T-helper 2 cell treated with Interferon-gamma antibody and Interleukin-4, amounts not matched to agents 5 μg/mL and 100 μg/mL, for 36 hours (primary cell): ENCODE measurements at regions not wholly inside any gene's neighbourhood (a gene's known extent, or its start where the extent isn't known, plus 50 kb on each side); places are given as distances from the start of the nearest gene placed in this dataset.
"Not testable (repeated sequence)": the region's sequence is repeated elsewhere in the genome, so short reads cannot be mapped to it uniquely, and the experiment has no call there.

Experiments used
- DNase-seq: peaks from one replicate; pipeline ENCODE4 v3.0.0; 2021; ENCODE audit warnings: low spot score
- H3K27ac Mint-ChIP-seq: one replicate; pipeline ENCODE4 v1.8.0; 2021; ENCODE audit warnings: mild to moderate bottlenecking, mixed read lengths
- H3K27me3 Mint-ChIP-seq: one replicate; pipeline ENCODE4 v1.8.0; 2021; ENCODE audit warnings: low read depth, mixed read lengths
- H3K36me3 Mint-ChIP-seq: one replicate; pipeline ENCODE4 v1.8.0; 2021; ENCODE audit warnings: low read depth, mixed read lengths
- H3K4me1 Mint-ChIP-seq: one replicate; pipeline ENCODE4 v1.8.0; 2021; ENCODE audit warnings: low read depth, mixed read lengths
- H3K4me3 Mint-ChIP-seq: one replicate; pipeline ENCODE4 v1.8.0; 2022; ENCODE audit warnings: mild to moderate bottlenecking, moderate library complexity, mixed read lengths
- H3K9me3 Mint-ChIP-seq: one replicate; pipeline ENCODE4 v1.8.0; 2021; ENCODE audit warnings: mixed read lengths

DNA sequence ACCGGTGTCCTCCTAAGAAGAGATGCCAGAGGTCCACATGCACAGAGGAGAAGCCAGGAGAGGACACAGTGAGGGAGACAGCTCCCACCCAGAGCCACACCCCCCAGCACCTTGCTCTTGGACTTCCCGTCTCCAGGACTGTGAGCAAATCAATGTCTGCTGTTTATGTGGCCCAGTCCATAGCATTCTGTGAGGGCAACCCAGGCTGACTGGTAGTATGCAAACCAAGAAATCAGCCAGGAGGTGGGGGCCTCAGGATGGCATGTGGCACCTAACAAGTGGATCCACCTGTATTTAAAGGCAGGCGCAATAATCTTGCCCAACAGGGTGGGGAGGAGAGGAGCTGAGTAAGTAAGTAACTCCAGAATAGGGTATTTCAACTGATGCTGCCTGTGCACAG, 136.4 kb downstream of the BRD1 start:
- DNase-seq, result no peak
- no peaks in the 10 kb centered on the region for H3K4me1 Mint-ChIP-seq
- H3K27me3 Mint-ChIP-seq, result no peaks in the 10 kb centered on the region
- H3K4me3 Mint-ChIP-seq, result no peak overlapping the region
- no peaks in the 10 kb centered on the region for H3K9me3 Mint-ChIP-seq
- no peak overlapping the region for H3K27ac Mint-ChIP-seq
- no peaks in the 10 kb centered on the region for H3K36me3 Mint-ChIP-seq

DNA sequence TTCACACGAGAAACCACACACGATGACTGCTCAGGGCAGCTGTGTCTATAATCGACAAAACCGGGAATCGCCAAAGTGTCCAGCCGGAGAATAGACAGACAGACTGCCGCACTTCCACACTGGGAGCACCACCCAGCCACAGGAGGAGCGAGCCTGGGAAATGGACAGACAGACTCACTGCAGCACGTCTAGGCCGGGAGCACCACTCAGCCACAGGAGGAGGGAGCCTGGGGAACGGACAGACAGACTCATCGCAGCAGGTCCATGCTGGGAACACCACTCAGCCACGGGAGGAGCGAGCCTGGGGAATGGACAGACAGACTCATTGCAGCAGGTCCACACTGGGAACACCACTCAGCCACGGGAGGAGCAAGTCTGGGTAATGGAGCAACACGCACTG, 137.2 kb downstream of the BRD1 start:
- Mint-ChIP-seq H3K27me3 (no peaks in the 10 kb centered on the region), H3K9me3 (no peaks in the 10 kb centered on the region), H3K4me3 (no peak overlapping the region), H3K4me1 (no peaks in the 10 kb centered on the region), H3K36me3 (no peaks in the 10 kb centered on the region), H3K27ac (no peak overlapping the region)
- no peak for DNase-seq

DNA sequence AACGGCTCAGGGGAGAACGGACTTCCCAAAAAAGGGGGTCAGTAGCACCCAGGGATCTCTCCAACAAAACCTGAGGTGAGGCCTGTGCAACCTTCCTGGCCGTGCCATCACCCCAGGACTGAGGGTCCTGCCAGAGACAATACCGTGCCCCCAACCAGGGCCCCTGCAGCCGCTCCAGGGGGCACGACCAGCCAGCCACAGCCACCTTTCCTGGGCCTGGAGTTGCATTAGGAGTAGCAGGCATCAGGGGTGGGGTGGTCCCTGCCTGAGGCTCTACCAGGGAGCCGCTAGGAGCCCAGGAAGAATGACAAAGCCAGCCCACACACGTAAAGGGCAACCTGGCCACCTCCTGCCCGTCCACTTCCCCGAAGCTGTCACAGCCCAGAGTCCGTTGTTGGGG, 137.8 kb downstream of the BRD1 start:
- DNase-seq, result no peak
- Mint-ChIP-seq H3K9me3 (no peaks in the 10 kb centered on the region), H3K36me3 (no peaks in the 10 kb centered on the region), H3K27me3 (no peaks in the 10 kb centered on the region), H3K4me1 (no peaks in the 10 kb centered on the region), H3K27ac (no peak overlapping the region), H3K4me3 (no peak overlapping the region)

DNA sequence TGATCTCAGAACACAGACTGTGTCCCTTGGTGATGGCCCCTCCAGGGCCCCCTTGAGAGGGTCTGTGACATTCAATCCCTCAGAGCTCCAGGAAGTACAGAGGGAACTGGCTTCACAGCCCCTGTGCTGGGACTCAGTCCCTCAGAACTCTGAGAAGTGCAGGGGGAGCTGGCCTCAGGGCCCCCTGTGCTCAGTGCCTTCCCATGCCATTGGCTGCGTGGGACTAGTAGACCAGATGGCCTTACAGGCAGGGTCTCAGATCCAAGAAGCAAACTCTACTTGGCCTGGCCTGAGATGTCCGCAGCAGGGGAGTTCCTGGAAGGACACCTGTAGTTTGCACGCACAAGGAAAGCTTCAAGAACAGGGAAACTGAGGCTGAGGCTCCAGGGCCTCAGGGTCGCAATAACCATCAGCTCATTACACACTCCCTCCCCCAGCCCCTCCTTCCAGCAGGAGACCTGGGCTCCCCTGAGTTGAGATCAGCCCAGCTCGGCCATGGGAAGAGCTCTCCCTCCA, 138.4 kb downstream of the BRD1 start:
- H3K36me3 Mint-ChIP-seq, result no peaks in the 10 kb centered on the region
- no peak overlapping the region for H3K27ac Mint-ChIP-seq
- DNase-seq, result no peak
- H3K4me3 Mint-ChIP-seq, result no peak overlapping the region
- no peaks in the 10 kb centered on the region for H3K27me3 Mint-ChIP-seq
- no peaks in the 10 kb centered on the region for H3K9me3 Mint-ChIP-seq
- no peaks in the 10 kb centered on the region for H3K4me1 Mint-ChIP-seq

DNA sequence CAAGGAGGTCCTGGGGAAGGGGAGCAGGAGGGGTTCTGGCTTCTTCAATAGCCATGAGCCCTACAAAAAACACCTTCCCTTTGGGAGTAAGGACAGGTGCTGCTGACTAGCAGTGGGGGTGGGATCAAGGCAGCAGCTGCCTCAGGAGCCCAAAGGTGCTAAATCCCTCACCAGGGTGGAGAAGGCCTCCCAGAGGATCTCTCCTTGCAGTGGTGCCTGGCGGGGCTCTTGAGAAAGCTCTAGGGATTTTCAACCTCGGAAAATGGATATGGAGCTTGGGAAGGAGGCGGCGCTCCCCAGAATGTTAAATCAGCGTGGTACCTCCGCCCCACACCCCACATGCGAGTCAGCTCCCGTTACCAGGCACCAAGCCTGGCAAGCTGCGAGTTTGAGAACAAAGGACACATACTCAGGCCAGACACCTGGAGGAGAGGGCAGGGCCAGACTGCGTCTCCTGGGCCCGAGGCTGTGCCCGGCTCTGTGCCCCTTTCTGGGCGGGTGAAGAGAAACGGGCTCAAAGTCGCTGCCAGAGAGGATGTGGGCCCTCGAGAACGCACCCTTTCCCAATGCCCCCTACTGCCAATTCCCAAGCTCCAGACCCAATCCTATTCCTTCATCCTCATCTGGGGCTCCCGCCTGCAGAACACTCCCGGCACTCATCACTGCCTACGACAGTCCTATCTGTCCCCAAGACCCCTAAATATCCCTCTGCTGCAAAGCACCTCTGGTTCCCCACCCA, 139.0 kb downstream of the BRD1 start:
- H3K4me1 Mint-ChIP-seq, result no peaks in the 10 kb centered on the region
- H3K4me3 Mint-ChIP-seq, result no peak overlapping the region
- H3K27ac Mint-ChIP-seq, result no peak overlapping the region
- H3K27me3 Mint-ChIP-seq, result no peaks in the 10 kb centered on the region
- no peak for DNase-seq
- no peaks in the 10 kb centered on the region for H3K36me3 Mint-ChIP-seq
- H3K9me3 Mint-ChIP-seq, result no peaks in the 10 kb centered on the region

DNA sequence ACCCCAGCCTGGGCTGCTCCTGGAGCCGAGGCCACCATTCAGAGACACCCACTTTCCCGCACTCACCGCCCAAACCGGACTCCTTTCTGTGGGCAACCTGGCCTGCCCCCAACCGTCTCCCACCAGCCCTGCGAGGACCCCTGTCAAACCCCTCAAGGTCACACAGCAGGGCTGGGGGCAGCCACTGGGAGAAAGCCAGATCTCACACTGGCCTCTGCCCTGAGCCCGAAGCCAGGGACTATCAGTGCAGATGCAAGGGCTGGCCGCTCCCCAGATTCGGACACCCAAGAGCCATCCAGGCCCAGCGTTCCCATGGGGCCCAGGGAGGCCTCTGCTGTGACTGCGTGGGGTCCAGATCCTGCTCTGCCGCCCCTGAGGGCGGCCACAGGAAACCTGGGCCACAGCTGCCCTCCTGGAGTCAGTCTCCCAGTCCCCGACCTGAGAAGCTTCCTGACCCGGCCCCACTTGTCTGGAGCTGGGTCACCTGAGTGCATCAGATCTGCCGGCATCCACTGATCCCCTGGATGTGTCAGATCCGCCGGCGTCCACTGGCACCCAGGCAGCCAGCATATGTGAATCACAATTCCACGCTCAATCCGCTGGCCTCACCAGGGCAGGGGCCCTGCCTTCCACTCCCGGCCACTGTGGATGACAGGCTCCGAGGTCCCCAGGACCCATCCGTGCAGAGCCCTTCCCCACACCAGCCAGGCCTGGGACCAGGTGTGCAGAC, 139.7 kb downstream of the BRD1 start:
- DNase-seq, result no peak
- Mint-ChIP-seq H3K4me1 (no peaks in the 10 kb centered on the region), H3K27me3 (no peaks in the 10 kb centered on the region), H3K4me3 (no peak overlapping the region), H3K27ac (no peak overlapping the region), H3K9me3 (no peaks in the 10 kb centered on the region), H3K36me3 (no peaks in the 10 kb centered on the region)

DNA sequence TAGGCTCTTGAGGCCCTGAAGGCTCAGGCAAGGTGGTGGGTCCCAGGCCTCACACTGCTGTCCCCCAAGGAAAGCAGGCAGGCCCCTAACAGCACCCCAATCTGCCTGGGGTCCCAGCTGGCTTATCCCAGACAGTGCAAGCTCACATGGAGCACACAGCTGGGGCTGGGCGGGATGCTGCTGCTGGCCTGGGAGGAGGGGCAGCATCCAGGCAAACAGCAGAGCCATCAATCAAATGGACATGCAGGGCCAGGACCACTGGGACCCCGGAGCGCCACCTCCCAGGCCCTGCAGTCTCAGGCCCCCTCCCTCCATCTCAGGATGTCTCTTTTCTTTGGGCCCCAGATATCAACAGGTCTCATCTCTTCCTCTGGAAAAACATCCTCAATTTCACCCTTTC, 140.3 kb downstream of the BRD1 start:
- no peak for DNase-seq
- Mint-ChIP-seq H3K4me1 (no peaks in the 10 kb centered on the region), H3K36me3 (no peaks in the 10 kb centered on the region), H3K27ac (no peak overlapping the region), H3K27me3 (peaks cover 4% of the 10 kb centered on the region), H3K4me3 (no peak overlapping the region), H3K9me3 (no peaks in the 10 kb centered on the region)

DNA sequence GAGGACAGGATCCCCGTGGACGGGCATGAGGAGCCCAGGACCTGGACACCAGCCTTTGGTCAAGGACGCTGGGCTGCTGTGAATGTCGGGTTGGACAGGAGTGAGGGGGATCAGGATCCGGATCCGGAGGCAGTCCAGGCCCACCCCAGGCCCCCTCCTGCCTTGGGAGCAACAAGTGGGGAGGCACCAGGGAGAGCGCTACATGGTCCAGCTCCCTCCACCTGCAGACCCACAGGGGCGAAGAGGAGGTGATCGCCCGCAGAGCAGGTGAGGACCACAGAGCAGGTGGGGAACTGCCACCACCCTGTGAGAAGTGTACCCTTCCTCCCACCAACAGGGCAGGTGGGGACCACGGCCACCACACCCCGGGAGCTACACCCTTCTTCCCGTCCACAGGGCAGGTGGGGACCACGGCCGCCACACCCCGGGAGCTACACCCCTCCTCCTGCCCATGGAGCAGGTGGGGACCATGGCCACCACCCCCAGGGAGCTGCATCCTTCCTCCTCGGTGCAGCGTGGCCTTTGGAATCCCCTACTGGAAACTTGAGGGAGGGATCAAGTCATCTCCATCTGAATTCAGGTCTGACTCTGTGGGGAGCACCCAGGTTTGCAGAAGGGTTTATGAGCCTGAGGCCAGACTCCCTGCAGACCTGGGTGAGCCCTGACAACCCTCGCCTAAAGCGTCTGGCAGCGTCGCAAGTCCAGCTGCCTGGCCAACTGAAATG, 141.0 kb downstream of the BRD1 start:
- Mint-ChIP-seq H3K27me3 (peaks cover 4% of the 10 kb centered on the region), H3K4me1 (no peaks in the 10 kb centered on the region), H3K36me3 (no peaks in the 10 kb centered on the region), H3K4me3 (no peak overlapping the region), H3K27ac (no peak overlapping the region), H3K9me3 (no peaks in the 10 kb centered on the region)
- DNase-seq, result no peak

DNA sequence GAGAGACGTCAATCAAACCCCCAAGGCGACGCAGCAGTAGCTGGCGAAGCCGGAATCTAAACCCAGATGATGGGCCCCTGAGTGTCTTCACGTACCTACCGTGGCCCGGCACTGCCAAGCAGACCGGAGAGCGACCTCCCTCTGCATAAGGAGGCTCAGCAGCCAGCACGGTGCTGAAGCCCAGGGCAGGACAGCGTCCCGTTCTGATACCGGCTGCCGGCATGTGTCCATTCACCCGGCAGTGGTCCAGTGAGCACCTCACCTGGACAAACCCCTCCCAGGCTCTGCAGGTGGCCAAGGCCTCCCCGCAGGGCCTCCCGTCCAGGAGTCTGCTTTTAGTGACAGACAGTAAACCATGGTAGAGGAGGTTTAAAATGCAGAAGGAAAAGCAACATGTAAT, 142.0 kb downstream of the BRD1 start:
- peaks cover 4% of the 10 kb centered on the region for H3K27me3 Mint-ChIP-seq
- no peak overlapping the region for H3K4me3 Mint-ChIP-seq
- no peaks in the 10 kb centered on the region for H3K4me1 Mint-ChIP-seq
- H3K9me3 Mint-ChIP-seq, result no peaks in the 10 kb centered on the region
- no peak for DNase-seq
- H3K36me3 Mint-ChIP-seq, result no peaks in the 10 kb centered on the region
- H3K27ac Mint-ChIP-seq, result no peak overlapping the region

DNA sequence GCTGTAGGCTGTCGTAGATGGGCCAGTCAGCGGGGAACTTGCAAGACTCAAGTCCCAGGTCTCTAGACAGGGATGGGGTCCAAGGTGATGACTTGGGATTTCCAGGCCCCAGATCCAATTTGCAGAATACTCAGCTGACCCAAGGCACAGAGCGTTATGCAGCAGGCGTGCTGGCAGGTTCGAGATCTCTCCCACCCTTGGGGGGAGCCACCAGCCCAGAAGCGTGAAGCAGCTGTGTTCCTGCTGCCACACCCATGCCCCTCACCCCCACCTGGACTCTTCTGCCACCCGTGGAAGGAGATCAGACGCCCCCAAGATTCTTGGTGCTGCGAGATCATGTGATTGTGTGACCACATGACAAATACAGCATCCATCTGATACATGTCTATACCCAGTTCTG, 142.6 kb downstream of the BRD1 start:
- no peaks in the 10 kb centered on the region for H3K9me3 Mint-ChIP-seq
- no peak overlapping the region for H3K4me3 Mint-ChIP-seq
- no peak for DNase-seq
- H3K27me3 Mint-ChIP-seq, result peaks cover 8% of the 10 kb centered on the region
- H3K4me1 Mint-ChIP-seq, result no peaks in the 10 kb centered on the region
- H3K36me3 Mint-ChIP-seq, result no peaks in the 10 kb centered on the region
- H3K27ac Mint-ChIP-seq, result no peak overlapping the region

DNA sequence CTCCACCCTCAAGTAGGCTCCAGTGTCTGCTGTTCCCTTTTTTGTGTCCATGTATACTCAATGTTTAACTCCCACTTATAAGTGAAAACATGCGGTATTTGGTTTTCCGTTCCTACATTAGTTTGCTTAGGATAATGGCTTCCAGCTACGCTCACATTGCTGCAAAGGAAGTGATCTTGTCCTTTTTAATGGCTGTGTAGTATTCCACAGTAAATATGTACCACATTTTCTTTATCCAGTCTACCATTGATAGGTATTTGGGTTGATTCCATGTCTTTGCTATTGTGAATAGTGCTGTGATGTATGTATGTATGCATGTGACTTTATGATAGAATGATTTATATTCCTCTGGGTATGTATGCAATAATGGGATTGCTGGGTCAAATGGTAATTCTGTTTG, 144.6 kb downstream of the BRD1 start:
- H3K4me1 Mint-ChIP-seq, result no peaks in the 10 kb centered on the region

DNA sequence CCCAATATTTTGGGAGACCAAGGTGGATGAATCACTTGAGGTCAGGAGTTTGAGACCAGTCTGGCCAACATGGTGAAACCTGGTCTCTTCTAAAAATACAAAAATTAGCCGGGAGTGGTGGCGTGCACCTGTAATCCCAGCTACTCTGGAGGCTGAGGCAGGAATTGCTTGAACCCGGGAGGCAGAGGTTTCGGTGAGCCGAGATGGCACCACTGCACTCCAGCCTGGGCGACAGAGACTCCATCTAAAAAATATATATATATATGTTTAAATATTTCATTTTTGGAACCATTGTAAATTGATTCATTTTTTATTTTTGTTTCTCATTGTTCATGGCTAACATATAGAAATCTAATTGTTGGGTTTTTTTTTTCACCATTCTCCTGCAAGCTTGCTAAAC, 146.9 kb downstream of the BRD1 start:
- H3K4me1 Mint-ChIP-seq, H3K4me3 Mint-ChIP-seq, H3K36me3 Mint-ChIP-seq, DNase-seq, H3K27ac Mint-ChIP-seq, H3K9me3 Mint-ChIP-seq: not testable (repeated sequence)
- peaks cover 21% of the 10 kb centered on the region for H3K27me3 Mint-ChIP-seq

More for the DNA sequence above, 144.6 kb downstream of the BRD1 start:
- Mint-ChIP-seq H3K36me3 (no peaks in the 10 kb centered on the region), H3K27me3 (peaks cover 21% of the 10 kb centered on the region), H3K27ac (no peak overlapping the region), H3K4me3 (no peak overlapping the region), H3K9me3 (no peaks in the 10 kb centered on the region)
- DNase-seq, result no peak

DNA sequence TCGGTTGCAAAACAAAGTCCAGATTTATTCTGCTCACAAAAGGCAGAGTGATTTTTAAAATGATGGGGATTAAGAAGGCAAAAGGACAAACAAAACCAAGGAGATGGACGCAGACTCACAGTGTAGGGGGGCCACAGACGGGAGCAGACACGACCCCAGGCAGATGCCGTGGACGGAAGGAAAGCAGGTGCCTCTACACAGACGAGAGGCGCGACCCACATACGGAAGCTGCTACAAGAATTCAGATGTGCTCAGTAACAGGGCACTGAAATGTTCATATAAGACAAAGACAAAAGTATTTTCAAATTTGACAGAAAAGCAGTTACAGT, 148.9 kb downstream of the BRD1 start:
- no peaks in the 10 kb centered on the region for H3K36me3 Mint-ChIP-seq
- DNase-seq, result no peak
- H3K27ac Mint-ChIP-seq, result no peak overlapping the region
- no peaks in the 10 kb centered on the region for H3K9me3 Mint-ChIP-seq
- no peak overlapping the region for H3K4me3 Mint-ChIP-seq
- no peaks in the 10 kb centered on the region for H3K4me1 Mint-ChIP-seq
- peaks cover 27% of the 10 kb centered on the region for H3K27me3 Mint-ChIP-seq

DNA sequence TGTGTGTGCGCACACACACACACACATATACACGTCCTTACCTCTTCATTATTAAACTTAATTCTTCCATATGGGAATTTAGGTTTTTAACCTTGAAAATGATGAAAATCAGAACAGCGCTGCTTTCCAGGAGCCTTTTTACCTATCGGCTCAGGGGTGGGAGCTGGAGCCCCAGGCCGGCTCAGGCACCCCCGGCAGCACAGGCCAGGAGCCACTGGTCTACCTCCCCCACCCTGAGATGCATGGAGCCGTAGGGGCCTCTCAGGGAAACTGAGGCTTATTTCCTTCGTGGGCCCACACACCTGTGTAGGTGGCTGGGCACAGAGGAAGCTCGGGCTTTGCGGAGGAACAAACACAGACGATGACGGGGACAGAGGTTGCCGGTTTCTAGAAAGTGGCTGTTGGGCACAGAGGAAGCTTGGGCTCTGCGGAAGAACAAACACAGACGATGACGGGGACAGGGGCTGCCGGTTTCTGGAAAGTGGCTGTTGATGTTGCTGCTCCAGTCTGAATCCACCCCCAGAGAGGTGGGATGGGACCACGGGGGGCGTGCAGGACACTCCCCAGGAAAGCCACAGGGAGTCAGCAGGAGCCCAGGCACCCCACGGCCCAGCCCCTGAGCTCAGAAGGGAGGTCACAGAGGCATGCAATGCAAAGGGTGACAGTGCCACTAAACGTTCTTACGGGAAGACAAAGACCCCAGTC, 149.4 kb downstream of the BRD1 start:
- no peak overlapping the region for H3K4me3 Mint-ChIP-seq
- H3K27me3 Mint-ChIP-seq, result peaks cover 27% of the 10 kb centered on the region
- no peak for DNase-seq
- H3K36me3 Mint-ChIP-seq, result no peaks in the 10 kb centered on the region
- H3K4me1 Mint-ChIP-seq, result no peaks in the 10 kb centered on the region
- no peak overlapping the region for H3K27ac Mint-ChIP-seq
- H3K9me3 Mint-ChIP-seq, result no peaks in the 10 kb centered on the region
